GM12872 (cell line): ENCODE measurements at regions not wholly inside any gene's neighbourhood (a gene's known extent, or its start where the extent isn't known, plus 50 kb on each side); places are given as distances from the start of the nearest gene placed in this dataset.

Source experiments
- CTCF ChIP-seq: IDR thresholded peaks from 3 replicates; pipeline ENCODE4 v1.5.1; 2011; ENCODE audit warnings: low read depth, mild to moderate bottlenecking, low read length, moderate library complexity; ENCODE audit not compliant: insufficient read depth

GRCh38 chr10:131679926-131680325, 220.9 kb upstream of the PPP2R2D start:
- no peak for TF ChIP-seq CTCF

GRCh38 chr10:131681122-131681521, 219.7 kb upstream of the PPP2R2D start:
- TF ChIP-seq CTCF: no peak

GRCh38 chr10:131681656-131682055, 219.2 kb upstream of the PPP2R2D start:
- no peak for TF ChIP-seq CTCF

- TF ChIP-seq CTCF: no peak
Observed at GRCh38 chr10:131682271-131682962, 218.4 kb upstream of the PPP2R2D start.

GRCh38 chr10:131683281-131683861, 217.4 kb upstream of the PPP2R2D start:
- TF ChIP-seq CTCF: no peak

GRCh38 chr10:131683941-131684340, 216.9 kb upstream of the PPP2R2D start:
- TF ChIP-seq CTCF: no peak

GRCh38 chr10:131685007-131685406, 215.8 kb upstream of the PPP2R2D start:
- TF ChIP-seq CTCF: no peak

GRCh38 chr10:131685576-131685975, 215.2 kb upstream of the PPP2R2D start:
- TF ChIP-seq CTCF: no peak
